ENCODE measurements at regions not wholly inside any gene's neighbourhood (a gene's known extent, or its start where the extent isn't known, plus 50 kb on each side); places are given as distances from the start of the nearest gene placed in this dataset.

DNA sequence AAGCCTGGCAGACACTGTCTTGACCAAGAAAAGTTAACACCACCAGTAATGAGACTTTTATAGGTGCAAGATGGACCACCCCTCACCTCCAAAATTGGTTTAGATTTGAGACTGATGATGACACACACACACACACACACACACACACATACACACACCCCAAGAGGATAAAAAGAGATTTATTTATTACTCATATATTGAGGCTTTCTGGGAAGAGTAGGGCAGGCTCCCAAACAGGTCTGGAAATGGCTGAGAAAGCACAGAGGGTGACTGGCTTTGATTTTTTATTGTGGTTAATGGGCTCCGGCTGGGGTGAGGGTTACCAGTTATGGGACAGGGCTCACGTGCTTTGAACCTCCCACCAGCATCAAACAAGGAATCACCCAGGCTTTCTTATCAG lies 54.2 kb upstream of the ADAM23 start:
- Histone ChIP-seq H3K36me3 (ENCODE audit: control insufficient read depth in 1 of 2, insufficient read depth in 2 of 2, low read length in 2 of 2) (no peaks in the 10 kb centered on the region), H3K4me2 (ENCODE audit: low read length) (no peak overlapping the region), H3K27me3 (ENCODE audit: insufficient read depth, low read length) (no peaks in the 10 kb centered on the region), H3K4me1 (ENCODE audit: control insufficient read depth in 1 of 2, insufficient read depth in 2 of 2, low read length in 2 of 2) (no peaks in the 10 kb centered on the region), H4K20me1 (ENCODE audit: insufficient read depth) (no peaks in the 10 kb centered on the region), H2AFZ (ENCODE audit: low read depth, low read length, poor library complexity, severe bottlenecking) (no peak overlapping the region), H3K9me3 (ENCODE audit: control insufficient read depth in 1 of 2, insufficient read depth in 1 of 2, low read depth in 1 of 2, low read length in 2 of 2) (no peaks in the 10 kb centered on the region), H3K79me2 (ENCODE audit: insufficient read depth, low read length) (no peaks in the 10 kb centered on the region), H3K4me3 (replicated peaks in 1 of 2; ENCODE audit: low read depth in 1 of 2, low read length in 2 of 2) (no peak overlapping the region), H3K9me2 (ENCODE audit: insufficient read depth) (no peaks in the 10 kb centered on the region), H3K9ac (ENCODE audit: low read length) (no peak overlapping the region), H3K27ac (ENCODE audit: low read depth, low read length) (no peak overlapping the region)
- RAD21 ChIA-PET (ENCODE audit: low non-redundant PET in 1 of 2, low total read pairs in 2 of 2, uncharacterized antibody in 2 of 2, unreplicated experiment in 2 of 2): no interaction called here
- no TSS peak for BruUV-seq (replicated peaks)
- intact Hi-C loops (cut with micrococcal nuclease): no loop called here
- CTCF ChIA-PET: interaction anchor here (1.0 kb wide), 1 partner anchor 128 kb away, joined by 3 read pairs; no protein-coding TSS in a partner anchor
- DNase-seq (ENCODE audit: low read depth, low spot score) (no peak), ATAC-seq (no peak)
- POLR2A ChIA-PET: no interaction called here
- TF ChIP-seq, protein P1, sequence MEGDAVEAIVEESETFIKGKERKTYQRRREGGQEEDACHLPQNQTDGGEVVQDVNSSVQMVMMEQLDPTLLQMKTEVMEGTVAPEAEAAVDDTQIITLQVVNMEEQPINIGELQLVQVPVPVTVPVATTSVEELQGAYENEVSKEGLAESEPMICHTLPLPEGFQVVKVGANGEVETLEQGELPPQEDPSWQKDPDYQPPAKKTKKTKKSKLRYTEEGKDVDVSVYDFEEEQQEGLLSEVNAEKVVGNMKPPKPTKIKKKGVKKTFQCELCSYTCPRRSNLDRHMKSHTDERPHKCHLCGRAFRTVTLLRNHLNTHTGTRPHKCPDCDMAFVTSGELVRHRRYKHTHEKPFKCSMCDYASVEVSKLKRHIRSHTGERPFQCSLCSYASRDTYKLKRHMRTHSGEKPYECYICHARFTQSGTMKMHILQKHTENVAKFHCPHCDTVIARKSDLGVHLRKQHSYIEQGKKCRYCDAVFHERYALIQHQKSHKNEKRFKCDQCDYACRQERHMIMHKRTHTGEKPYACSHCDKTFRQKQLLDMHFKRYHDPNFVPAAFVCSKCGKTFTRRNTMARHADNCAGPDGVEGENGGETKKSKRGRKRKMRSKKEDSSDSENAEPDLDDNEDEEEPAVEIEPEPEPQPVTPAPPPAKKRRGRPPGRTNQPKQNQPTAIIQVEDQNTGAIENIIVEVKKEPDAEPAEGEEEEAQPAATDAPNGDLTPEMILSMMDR (IDR thresholded peaks at IDR 0.05 in 2 of 3, conservative IDR thresholded peaks at IDR 0.05 in 1 of 3; ENCODE audit: borderline replicate concordance in 1 of 3, insufficient read depth in 1 of 3, low read depth in 2 of 3, low read length in 2 of 3): no peak
- TF ChIP-seq EGR1 (IDR thresholded peaks at IDR 0.05; ENCODE audit: low read depth): no peak
- TF ChIP-seq CEBPB (IDR thresholded peaks at IDR 0.05; ENCODE audit: low read depth): no peak

DNA sequence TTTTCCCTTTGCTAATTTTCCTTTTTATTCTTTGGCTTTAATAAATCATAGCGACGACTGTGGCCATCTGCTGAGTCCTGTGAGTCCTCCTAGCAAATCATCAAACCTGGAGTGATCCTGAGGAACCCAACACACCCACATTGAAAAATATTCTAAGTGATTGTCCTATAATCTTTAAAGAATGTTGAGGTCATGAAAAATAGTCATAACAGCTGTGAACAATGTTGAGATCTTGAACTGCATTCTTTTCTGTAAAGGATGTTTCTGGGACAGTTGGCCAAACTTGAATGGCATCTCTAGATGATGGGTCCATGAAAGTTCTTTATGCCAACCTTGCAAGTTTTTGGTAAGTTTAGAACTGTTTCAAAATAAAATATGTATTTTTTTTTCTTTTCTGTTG lies 53.2 kb upstream of the ADAM23 start:
- CTCF ChIA-PET: no interaction called here
- ATAC-seq: no peak
- TF ChIP-seq SIN3A (IDR thresholded peaks at IDR 0.05; ENCODE audit: low read depth) (no peak), SRF (IDR thresholded peaks at IDR 0.05; ENCODE audit: low read depth) (no peak), ZNF274 (IDR thresholded peaks at IDR 0.05; ENCODE audit: low read depth, low read length) (no peak), POLR2AphosphoS5 (IDR thresholded peaks at IDR 0.05; ENCODE audit: low read depth, low read length) (no peak), CBX3 (IDR thresholded peaks at IDR 0.05; ENCODE audit: low read depth) (no peak), EZH2phosphoT487 (IDR thresholded peaks at IDR 0.05; ENCODE audit: borderline replicate concordance) (no peak), JUND (IDR thresholded peaks at IDR 0.05) (no peak), POLR2A (IDR thresholded peaks at IDR 0.05; ENCODE audit: borderline replicate concordance, extremely low read depth, insufficient read depth, insufficient read length) (no peak), CEBPB (IDR thresholded peaks at IDR 0.05; ENCODE audit: low read depth) (no peak), ZFX (IDR thresholded peaks at IDR 0.05) (no peak), RAD21 (IDR thresholded peaks at IDR 0.05; ENCODE audit: low read depth) (no peak), EGR1 (IDR thresholded peaks at IDR 0.05; ENCODE audit: low read depth) (no peak)
- TF ChIP-seq, protein P2, sequence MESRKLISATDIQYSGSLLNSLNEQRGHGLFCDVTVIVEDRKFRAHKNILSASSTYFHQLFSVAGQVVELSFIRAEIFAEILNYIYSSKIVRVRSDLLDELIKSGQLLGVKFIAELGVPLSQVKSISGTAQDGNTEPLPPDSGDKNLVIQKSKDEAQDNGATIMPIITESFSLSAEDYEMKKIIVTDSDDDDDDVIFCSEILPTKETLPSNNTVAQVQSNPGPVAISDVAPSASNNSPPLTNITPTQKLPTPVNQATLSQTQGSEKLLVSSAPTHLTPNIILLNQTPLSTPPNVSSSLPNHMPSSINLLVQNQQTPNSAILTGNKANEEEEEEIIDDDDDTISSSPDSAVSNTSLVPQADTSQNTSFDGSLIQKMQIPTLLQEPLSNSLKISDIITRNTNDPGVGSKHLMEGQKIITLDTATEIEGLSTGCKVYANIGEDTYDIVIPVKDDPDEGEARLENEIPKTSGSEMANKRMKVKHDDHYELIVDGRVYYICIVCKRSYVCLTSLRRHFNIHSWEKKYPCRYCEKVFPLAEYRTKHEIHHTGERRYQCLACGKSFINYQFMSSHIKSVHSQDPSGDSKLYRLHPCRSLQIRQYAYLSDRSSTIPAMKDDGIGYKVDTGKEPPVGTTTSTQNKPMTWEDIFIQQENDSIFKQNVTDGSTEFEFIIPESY (IDR thresholded peaks at IDR 0.05; ENCODE audit: extremely low read depth, insufficient replicate concordance, low read length): no peak
- TF ChIP-seq, protein P3, sequence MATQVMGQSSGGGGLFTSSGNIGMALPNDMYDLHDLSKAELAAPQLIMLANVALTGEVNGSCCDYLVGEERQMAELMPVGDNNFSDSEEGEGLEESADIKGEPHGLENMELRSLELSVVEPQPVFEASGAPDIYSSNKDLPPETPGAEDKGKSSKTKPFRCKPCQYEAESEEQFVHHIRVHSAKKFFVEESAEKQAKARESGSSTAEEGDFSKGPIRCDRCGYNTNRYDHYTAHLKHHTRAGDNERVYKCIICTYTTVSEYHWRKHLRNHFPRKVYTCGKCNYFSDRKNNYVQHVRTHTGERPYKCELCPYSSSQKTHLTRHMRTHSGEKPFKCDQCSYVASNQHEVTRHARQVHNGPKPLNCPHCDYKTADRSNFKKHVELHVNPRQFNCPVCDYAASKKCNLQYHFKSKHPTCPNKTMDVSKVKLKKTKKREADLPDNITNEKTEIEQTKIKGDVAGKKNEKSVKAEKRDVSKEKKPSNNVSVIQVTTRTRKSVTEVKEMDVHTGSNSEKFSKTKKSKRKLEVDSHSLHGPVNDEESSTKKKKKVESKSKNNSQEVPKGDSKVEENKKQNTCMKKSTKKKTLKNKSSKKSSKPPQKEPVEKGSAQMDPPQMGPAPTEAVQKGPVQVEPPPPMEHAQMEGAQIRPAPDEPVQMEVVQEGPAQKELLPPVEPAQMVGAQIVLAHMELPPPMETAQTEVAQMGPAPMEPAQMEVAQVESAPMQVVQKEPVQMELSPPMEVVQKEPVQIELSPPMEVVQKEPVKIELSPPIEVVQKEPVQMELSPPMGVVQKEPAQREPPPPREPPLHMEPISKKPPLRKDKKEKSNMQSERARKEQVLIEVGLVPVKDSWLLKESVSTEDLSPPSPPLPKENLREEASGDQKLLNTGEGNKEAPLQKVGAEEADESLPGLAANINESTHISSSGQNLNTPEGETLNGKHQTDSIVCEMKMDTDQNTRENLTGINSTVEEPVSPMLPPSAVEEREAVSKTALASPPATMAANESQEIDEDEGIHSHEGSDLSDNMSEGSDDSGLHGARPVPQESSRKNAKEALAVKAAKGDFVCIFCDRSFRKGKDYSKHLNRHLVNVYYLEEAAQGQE (IDR thresholded peaks at IDR 0.05; ENCODE audit: low read depth): no peak
- H3K27ac ChIP-seq (ENCODE audit: low read depth, low read length): no peak overlapping the region
- H3K9me2 ChIP-seq (ENCODE audit: insufficient read depth): no peaks in the 10 kb centered on the region
- no peaks in the 10 kb centered on the region for H3K9me3 ChIP-seq (ENCODE audit: control insufficient read depth in 1 of 2, insufficient read depth in 1 of 2, low read depth in 1 of 2, low read length in 2 of 2)
- no peaks in the 10 kb centered on the region for H3K27me3 ChIP-seq (ENCODE audit: insufficient read depth, low read length)
- no peak overlapping the region for H3K4me2 ChIP-seq (ENCODE audit: low read length)
- intact Hi-C loops (cut with micrococcal nuclease): no loop called here
- RAD21 ChIA-PET (ENCODE audit: low non-redundant PET in 1 of 2, low total read pairs in 2 of 2, uncharacterized antibody in 2 of 2, unreplicated experiment in 2 of 2): no interaction called here
- POLR2A ChIA-PET: no interaction called here
- H4K20me1 ChIP-seq (ENCODE audit: insufficient read depth): no peaks in the 10 kb centered on the region
- no peak overlapping the region for H3K4me3 ChIP-seq (replicated peaks in 1 of 2; ENCODE audit: low read depth in 1 of 2, low read length in 2 of 2)
- DNase-seq (ENCODE audit: low read depth, low spot score): no peak
- no peak overlapping the region for H3K9ac ChIP-seq (ENCODE audit: low read length)
- H3K36me3 ChIP-seq (ENCODE audit: control insufficient read depth in 1 of 2, insufficient read depth in 2 of 2, low read length in 2 of 2): no peaks in the 10 kb centered on the region
- H3K4me1 ChIP-seq (ENCODE audit: control insufficient read depth in 1 of 2, insufficient read depth in 2 of 2, low read length in 2 of 2): no peaks in the 10 kb centered on the region
- no TSS peak for BruUV-seq (replicated peaks)
- H2AFZ ChIP-seq (ENCODE audit: low read depth, low read length, poor library complexity, severe bottlenecking): no peak overlapping the region
- H3K79me2 ChIP-seq (ENCODE audit: insufficient read depth, low read length): no peaks in the 10 kb centered on the region

Data from HCT116 (cell line).